NCI-H345 treated with DMSO at 0.1 percent for 48 hours (cell line): ENCODE measurements at regions not wholly inside any gene's neighbourhood (a gene's known extent, or its start where the extent isn't known, plus 50 kb on each side); places are given as distances from the start of the nearest gene placed in this dataset.

ENCODE experiments used
- DNase-seq: peaks from one replicate; lab custom pipeline; 2025; ENCODE audit not compliant: unreplicated experiment; lab: John Stamatoyannopoulos, UW

- DNase-seq: no peak
Observed at GRCh38 chr3:76949033-76949432, 90.9 kb upstream of the ROBO2 start.

GRCh38 chr3:76949462-76949861 is 90.4 kb upstream of the ROBO2 start:
- no peak for DNase-seq

- DNase-seq: no peak
Observed at GRCh38 chr3:76950590-76950989, 89.3 kb upstream of the ROBO2 start.

- no peak for DNase-seq
Observed at GRCh38 chr3:76954412-76954811, 85.5 kb upstream of the ROBO2 start.

GRCh38 chr3:76958274-76958673 is 81.6 kb upstream of the ROBO2 start:
- DNase-seq: no peak

GRCh38 chr3:76958861-76959260 is 81.0 kb upstream of the ROBO2 start:
- DNase-seq: no peak

GRCh38 chr3:76961284-76961683 is 78.6 kb upstream of the ROBO2 start:
- DNase-seq: no peak

- no peak for DNase-seq
Observed at GRCh38 chr3:76965122-76965725, 74.7 kb upstream of the ROBO2 start.

- no peak for DNase-seq
Observed at GRCh38 chr3:76969471-76969870, 70.4 kb upstream of the ROBO2 start.

GRCh38 chr3:76969996-76970615 is 69.8 kb upstream of the ROBO2 start:
- no peak for DNase-seq

- DNase-seq: no peak
Observed at GRCh38 chr3:76972624-76973296, 67.1 kb upstream of the ROBO2 start.

- DNase-seq: no peak
Observed at GRCh38 chr3:76976996-76977395, 62.9 kb upstream of the ROBO2 start.

- no peak for DNase-seq
Observed at GRCh38 chr3:76985645-76986044, 54.3 kb upstream of the ROBO2 start.

- DNase-seq: no peak
Observed at GRCh38 chr3:76986876-76987474, 52.9 kb upstream of the ROBO2 start.
